ENCODE measurements at regions not wholly inside any gene's neighbourhood (a gene's known extent, or its start where the extent isn't known, plus 50 kb on each side); places are given as distances from the start of the nearest gene placed in this dataset.
"Not testable (repeated sequence)": the region's sequence is repeated elsewhere in the genome, so short reads cannot be mapped to it uniquely, and the experiment has no call there.

DNA sequence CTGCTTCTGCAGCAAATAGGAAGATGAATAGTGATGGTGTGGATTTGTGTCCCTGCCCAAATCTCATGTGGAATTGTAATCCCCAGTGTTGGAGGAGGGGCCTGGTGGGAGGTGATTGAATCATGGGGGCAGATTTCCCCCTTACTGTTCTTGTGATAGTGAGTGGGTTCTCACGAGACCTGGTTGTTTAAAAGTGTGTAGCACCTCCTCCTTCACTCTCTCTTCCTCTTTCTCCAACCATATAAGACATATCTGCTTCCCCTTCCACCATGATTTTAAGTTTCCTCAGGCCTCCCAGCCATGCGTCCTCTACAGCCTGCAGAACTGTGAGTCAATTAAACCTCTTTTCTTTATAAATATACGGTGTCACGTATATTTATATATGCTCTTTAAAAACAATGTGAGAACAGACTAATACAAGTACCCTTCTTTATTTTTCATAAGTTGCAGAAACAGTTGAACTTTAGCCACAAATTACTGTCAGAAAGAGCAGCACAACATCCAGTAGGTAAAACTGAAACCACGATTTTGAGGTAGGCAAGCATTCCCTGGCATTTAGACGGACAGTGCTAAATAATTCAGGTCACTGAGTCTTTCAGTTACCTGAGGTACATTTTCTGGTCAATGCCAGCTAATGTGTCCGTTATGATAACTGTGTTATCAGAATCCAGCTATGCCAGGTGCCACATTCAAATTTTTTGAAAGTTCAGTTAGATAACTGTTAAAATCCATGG is 79.3 kb upstream of the SPEF2 start:
- H3K27ac ChIP-seq: no peak overlapping the region
- no peak for TF ChIP-seq CTCF (conservative IDR thresholded peaks at IDR 0.05)

DNA sequence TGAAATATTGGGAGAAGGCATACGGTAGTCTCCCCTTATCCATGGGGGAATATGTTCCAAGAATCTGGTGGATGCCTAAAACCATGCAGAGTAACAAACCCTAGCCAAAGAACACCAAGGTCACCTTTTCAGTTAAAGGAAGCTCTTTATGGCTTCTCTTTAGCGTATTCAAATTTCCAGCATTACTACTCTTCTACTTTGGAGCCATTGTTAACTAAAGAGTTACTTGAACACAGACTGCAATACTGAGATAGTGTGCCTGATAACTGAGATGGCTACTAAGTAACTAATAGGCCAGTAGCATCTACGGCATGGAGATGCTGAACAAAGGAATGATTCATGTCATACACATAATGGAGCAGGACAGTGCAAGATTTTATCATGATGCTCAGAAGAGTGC is 84.5 kb upstream of the SPEF2 start:
- H3K27ac ChIP-seq: no peak overlapping the region
- TF ChIP-seq CTCF (conservative IDR thresholded peaks at IDR 0.05): no peak

GRCh38 chr5:35531553-35531952 is 86.1 kb upstream of the SPEF2 start:
- H3K27ac ChIP-seq: not testable (repeated sequence)

DNA sequence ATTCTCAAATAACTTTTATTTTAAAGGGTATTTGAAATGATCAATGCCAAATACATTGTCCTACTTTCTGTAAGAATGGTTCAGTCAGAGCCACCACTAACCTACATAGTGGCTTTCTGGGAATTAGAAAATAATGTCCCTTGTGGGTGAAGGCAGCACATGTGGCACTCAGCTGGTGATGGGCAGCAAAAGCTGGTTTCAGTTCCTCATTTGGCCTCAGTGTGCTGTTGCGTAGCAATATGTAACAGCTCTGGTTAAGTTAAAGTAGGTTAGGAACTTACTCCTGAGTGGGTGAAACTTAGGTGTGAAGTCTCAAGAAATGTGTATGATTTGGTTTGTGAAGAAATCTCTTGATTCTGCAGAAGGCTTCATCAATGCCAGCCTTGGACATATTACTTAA is 99.6 kb upstream of the SPEF2 start:
- H3K27ac ChIP-seq: no peak overlapping the region
- no peak for TF ChIP-seq CTCF (conservative IDR thresholded peaks at IDR 0.05)

DNA sequence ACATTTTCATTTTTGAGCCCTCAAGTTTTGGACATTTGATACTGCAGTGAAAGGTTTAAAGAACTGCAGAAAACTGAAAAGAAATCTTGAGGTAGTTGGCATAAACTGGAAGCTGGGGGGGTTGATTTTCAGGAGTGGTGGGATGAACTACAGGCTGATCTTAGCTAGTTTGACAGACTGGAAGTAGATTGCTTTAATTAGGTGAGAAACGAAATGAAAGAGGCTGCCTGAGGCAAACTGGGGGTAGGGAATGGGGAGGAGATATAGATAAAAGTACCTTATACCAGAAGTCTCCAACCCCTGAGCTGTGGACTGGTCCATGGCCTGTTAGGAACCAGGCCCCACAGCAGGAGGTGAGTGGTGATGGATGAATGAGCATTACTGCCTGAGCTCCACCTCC is 101.4 kb upstream of the SPEF2 start:
- H3K27ac ChIP-seq: no peak overlapping the region
- TF ChIP-seq CTCF (conservative IDR thresholded peaks at IDR 0.05): no peak

GRCh38 chr5:35513612-35514011 is 104.1 kb upstream of the SPEF2 start:
- no peak overlapping the region for H3K27ac ChIP-seq
- no peak for TF ChIP-seq CTCF (conservative IDR thresholded peaks at IDR 0.05)

DNA sequence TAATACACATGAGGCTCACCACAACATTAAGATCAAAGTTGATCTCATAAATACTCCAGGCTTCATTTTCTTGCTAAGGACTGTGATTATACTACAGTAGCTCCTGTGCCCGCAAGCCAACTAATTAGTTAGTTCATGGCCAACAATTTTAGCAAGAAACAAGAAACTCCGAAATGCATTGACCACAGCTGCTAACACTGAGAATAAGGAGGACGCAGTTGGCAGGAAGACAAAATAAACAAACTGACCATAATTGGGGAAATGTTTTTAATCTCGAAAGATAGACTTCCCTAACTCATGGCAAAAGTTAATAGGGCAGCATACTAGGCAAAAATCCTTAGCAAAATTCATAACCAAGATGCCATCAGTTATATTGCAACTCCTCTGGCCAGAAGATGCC is 115.5 kb upstream of the SPEF2 start:
- H3K27ac ChIP-seq: no peak overlapping the region
- TF ChIP-seq CTCF (conservative IDR thresholded peaks at IDR 0.05): no peak

DNA sequence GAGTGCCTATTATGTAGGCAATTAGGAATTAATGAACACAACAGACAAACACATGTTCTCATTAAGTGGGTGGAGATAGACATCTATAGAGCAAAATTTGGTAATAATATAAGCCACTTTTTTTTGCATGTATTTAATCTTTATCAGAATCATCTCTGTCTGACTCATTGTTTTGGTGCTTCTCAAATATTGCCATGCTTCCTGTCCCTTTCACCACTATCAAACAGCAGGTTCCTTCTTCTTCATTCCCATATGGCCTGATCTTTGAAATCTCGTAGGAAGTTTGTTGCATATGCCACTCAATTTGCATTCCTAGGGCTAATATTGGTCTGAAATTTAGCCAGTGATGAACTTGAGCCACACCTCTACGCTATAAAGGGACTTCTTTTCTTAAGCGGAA is 128.9 kb upstream of the SPEF2 start:
- no peak overlapping the region for H3K27ac ChIP-seq
- TF ChIP-seq CTCF (conservative IDR thresholded peaks at IDR 0.05): no peak
